Posterior vena cava (tissue), 2 donors: ENCODE measurements at regions not wholly inside any gene's neighbourhood (a gene's known extent, or its start where the extent isn't known, plus 50 kb on each side); places are given as distances from the start of the nearest gene placed in this dataset.
A peak's percentile ranks its signal among the peaks of the same experiment; 100 is the strongest.
"Not testable (repeated sequence)": the region's sequence is repeated elsewhere in the genome, so short reads cannot be mapped to it uniquely, and the experiment has no call there.

Experiments
- DNase-seq: peaks from one replicate; pipeline ENCODE4 v3.0.0-alpha.2; 2020; ENCODE audit warnings: low spot score
- intact Hi-C, 2 donors: fragments of 100-400 bp; cut with DNase I; formaldehyde crosslinking; loops; one replicate each; pipeline versions ENCODE4 v1.14.1 to v1.14.2; 2022 to 2023
- donor health status: DM: yes; HTN: yes; CAD: no.
- donor health status: DM: yes; HTN: yes; CAD: no.

GRCh38 chr3:88282528-88283241 lies 132.9 kb downstream of the C3orf38 start:
- no peak for DNase-seq
- intact Hi-C loops: no loop called here

- intact Hi-C loops: no loop called here
- no peak for DNase-seq
These were observed 133.5 kb downstream of the C3orf38 start for GRCh38 chr3:88283242-88283592.

GRCh38 chr3:88291486-88291885 lies 141.7 kb downstream of the C3orf38 start:
- DNase-seq: no peak
- intact Hi-C loops: no loop called here

DNA sequence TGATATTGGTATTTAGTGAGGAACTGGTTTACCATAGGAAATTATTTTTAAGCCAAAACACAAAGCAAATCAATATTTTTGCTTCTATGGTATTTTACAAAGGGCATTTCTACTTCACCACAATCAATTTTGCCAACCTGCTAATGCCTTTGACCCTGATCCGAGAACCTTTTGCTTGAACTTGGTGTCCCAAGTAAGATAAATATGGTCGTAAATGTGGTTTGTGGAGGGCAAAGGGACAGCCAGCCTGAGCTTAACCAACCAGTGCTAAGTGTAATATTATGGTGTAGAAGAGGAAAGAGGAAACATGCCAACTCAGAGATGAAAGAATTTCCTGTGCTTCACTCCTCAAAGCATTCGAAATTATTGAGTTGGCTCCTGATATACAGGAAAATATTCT lies 148.4 kb downstream of the C3orf38 start:
- intact Hi-C loops: no loop called here
- no peak for DNase-seq

GRCh38 chr3:88301273-88301995 lies 151.7 kb downstream of the C3orf38 start:
- intact Hi-C loops: no loop called here
- no peak for DNase-seq

DNA sequence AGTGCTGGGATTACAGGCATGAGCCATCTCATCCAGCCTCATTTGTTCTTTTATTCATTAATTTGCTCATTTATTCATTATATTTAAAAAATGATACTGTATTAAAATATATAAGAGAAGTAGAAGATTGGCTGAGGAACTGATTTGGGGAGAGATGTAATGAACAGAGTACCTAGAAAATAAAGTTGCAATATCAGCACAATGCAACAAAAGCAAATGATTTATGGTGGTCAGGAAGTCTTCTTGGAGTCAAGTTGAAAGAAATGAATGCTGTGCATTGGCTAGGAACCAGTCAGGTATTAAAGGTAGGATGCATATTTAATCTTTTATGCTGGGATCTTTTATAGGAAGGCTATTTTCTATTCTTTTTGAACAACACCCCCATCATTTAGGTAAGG lies 152.2 kb downstream of the C3orf38 start:
- DNase-seq: no peak
- intact Hi-C loops: no loop called here

DNA sequence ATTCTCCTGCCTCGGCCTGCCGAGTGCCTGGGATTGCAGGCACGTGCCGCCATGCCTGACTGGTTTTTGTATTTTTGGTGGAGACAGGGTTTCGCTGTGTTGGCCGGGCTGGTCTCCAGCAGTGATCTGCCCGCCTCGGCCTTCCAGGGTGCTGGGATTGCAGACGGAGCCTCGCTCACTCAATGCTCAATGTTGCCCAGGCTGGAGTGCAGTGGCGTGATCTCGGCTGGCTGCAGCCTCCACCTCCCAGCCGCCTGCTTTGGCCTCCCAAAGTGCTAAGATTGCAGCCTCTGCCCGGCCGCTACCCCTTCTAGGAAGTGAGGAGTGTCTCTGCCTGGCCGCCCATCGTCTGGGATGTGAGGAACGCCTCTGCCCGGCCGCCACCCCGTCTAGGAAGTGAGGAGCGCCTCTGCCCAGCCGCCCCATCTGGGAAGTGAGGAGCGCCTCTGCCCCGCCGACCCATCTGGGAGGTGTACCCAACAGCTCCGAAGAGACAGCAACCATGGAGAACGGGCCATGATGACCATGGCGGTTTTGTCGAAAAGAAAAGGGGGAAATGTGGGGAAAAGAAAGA lies 153.7 kb downstream of the C3orf38 start:
- intact Hi-C loops: not testable (repeated sequence)
- peak; percentile 62 for DNase-seq

DNA sequence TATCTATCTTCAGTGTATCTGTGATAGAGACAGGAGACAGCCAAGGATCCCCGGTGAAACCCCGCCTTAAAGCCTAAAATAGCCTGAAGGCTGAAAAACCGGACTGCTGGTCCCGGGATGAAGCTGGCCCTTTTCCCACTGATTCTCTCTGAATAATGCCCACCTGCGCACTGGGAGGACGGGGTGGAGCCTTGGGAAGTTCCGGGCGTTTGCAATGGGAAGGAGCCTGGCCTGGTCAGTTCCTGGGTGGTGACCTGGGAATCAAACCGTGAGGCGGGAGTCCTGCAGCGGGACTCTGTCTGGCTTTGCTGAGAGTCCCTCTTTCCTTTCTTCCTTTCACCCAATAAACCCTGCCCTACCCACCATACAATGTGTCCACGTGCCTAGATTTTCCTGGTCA lies 157.9 kb downstream of the C3orf38 start:
- peak; percentile 57 for DNase-seq
- intact Hi-C loops: no loop called here

- intact Hi-C loops: no loop called here
- no peak for DNase-seq
These were observed 162.1 kb downstream of the C3orf38 start for GRCh38 chr3:88311826-88312225.

DNA sequence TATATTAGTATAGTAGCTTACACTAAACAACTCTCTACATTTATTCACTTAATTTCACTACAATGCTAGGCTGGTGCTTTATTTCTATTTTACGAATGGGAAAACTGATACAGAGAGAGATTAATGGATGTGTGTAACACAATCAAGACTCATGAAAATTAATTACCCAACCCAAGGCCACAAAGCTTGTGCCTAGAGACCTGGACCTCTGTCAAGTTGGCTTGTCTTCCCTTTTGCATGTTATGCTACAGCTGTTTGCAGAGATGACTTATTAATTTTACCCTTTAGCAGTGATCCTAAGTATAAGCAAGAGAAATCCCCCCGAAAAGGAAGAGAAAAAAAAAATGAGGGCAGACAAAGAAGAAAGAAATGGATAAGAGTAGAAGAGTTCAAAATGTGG lies 162.5 kb downstream of the C3orf38 start:
- intact Hi-C loops: no loop called here
- DNase-seq: no peak

DNA sequence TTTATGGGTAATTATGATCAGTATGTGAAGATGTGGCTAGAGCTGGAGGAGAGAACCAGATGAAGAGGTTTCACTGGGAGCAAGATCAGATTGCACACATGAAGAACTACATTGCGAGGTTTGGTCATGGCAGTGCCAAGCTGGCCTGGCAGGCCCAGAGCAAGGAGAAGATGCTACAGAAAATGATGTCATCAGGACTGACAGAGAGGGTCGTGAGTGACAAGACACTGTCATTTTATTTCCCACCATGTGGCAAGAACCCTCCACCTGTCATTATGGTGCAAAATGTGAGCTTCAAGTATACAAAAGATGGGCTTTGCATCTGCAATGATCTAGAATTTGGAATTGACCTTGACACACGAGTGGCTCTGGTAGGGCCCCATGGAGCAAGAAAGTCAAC lies 168.3 kb downstream of the C3orf38 start:
- intact Hi-C loops: no loop called here
- no peak for DNase-seq

DNA sequence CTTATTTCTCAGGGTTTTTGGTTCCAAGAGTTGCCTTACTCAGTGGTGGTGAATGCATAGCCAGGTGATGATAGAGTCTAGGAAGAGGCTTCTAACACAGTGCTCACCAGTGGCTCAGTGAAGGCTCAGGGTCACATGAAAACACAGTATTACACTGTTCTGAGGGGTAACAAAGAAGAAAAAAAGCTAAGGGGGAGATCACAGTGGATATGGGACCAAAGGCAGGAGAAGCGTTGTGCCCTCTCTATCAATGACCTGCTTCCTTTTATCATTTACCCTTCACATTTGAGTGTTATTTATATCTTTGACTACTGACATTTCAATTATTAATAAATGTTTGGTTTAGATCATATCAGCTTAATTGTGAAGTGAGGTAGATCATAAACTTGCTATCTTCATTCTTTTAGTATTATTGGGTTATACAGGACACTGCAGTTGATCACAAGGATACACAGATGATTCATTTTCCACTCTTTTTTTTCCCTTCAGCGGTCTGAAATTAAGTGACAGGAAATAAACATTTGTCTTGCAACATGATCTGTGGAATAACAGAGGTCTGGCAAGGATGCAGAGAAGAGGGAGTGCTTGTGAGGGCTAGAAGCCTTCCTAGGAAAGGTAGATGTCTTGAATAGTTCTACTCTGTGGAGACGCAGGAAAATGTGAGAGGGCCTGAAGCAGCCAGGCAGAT lies 171.7 kb downstream of the C3orf38 start:
- intact Hi-C loops: no loop called here
- no peak for DNase-seq

GRCh38 chr3:88324788-88325187 lies 175.0 kb downstream of the C3orf38 start:
- DNase-seq: no peak
- intact Hi-C loops: no loop called here

GRCh38 chr3:88334187-88334868 lies 184.6 kb downstream of the C3orf38 start:
- intact Hi-C loops: no loop called here
- DNase-seq: no peak

DNA sequence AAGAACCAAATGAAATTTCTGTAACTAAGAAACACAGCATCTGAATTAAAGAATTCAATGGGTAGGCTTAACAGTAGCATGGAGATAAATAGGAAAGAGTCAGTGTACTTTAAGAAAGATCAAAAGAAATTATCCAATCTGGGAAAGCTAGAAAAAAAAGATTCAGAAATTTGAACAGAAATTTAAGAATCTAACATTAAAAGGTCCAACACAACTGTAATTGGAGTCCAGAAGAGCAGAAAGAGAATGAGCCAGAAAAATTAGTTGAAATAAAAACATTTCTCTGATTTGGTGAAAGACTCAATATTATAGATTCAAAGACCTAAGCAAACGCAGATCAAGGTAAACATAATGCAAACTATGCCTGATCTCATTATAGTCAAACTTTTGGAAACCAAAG lies 187.1 kb downstream of the C3orf38 start:
- intact Hi-C loops: no loop called here
- DNase-seq: no peak

DNA sequence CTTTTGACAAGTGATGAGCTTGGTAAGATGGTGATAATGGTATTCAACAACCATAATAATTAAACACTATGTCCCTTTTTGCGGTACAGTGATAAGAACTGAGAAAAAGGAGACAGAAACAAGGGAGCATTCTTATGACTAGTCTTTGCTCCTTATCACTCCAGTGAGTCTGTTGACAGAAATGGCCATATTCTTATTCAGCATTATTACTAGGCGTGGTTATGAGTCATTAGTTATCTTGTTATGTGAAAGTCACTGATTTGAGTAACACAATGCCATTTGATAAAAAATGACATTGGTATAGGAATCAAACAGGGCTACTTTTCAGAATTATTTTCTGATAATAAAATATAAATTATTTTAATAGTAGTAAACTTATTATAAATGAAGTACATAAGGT lies 193.5 kb downstream of the C3orf38 start:
- DNase-seq: no peak
- intact Hi-C loops: no loop called here

GRCh38 chr3:88346643-88347042 lies 196.9 kb downstream of the C3orf38 start:
- intact Hi-C loops: no loop called here

DNA sequence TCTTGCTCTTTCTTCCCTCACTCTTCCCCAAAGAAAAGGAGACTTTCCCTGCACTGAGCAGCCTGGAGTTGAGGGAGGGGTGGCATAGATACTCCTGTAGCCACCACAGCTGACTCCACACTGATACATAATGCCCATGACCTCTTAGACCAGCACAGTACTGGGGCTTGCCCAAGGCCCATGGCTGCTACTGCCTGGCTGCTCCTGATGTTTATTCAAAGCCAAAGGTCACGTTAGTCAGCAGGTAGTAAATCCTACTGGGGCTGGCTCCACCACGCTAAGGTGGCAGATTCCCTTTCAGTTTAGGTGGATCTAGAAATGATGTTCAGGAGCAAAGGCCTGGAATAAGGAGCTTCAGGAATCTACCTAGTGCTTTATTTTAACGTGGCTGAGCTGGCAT lies 212.7 kb downstream of the C3orf38 start:
- intact Hi-C loops: no loop called here
- DNase-seq: no peak

More at GRCh38 chr3:88346643-88347042, 196.9 kb downstream of the C3orf38 start:
- no peak for DNase-seq

- intact Hi-C loops: no loop called here
- DNase-seq: no peak
These were observed 215.2 kb downstream of the C3orf38 start for GRCh38 chr3:88364926-88365325.

DNA sequence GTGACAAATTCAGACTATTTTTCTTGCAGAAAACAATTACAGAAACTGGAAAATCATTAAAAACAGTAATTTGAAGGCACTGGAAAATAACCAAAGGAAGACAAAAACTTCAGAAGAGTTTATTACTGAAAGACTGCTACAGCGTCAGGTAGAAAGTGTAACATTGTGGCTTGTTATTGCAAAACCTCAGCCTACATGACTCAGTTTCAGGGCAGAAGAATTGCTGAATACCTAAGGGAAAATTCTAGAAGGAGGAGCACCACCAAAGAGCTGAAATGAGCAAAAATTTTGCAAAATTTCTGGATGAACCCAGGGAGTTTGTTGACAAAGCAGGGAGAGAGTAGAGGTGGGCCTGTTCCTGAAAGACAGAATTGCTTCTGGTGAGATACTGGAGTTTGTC lies 219.6 kb downstream of the C3orf38 start:
- DNase-seq: no peak
- intact Hi-C loops: no loop called here
